CD4-positive, alpha-beta T cell (primary cell): ENCODE measurements at regions not wholly inside any gene's neighbourhood (a gene's known extent, or its start where the extent isn't known, plus 50 kb on each side); places are given as distances from the start of the nearest gene placed in this dataset.

ENCODE experiments used
- ATAC-seq: fragments of 200-7000 bp; cut with Tn5 transposase; one replicate; pipeline ENCODE4 v1.10.0; 2022; ENCODE audit warnings: mild to moderate bottlenecking; ENCODE audit not compliant: poor library complexity
- CTCF ChIA-PET: fragments of 350-600 bp; sonication (Branson Sonifier 250); formaldehyde crosslinking; loops from one replicate; lab custom pipeline; 2021; ENCODE audit warnings: antibody characterized with exemption, inconsistent platforms; lab: Charles Lee
- POLR2A ChIA-PET: fragments of 350-600 bp; sonication (Branson Sonifier 250); formaldehyde crosslinking; loops from one replicate; lab custom pipeline; 2021; ENCODE audit warnings: antibody characterized with exemption, inconsistent platforms; lab: Charles Lee
- DNase-seq, 14 experiments: peaks; one replicate each; pipeline ENCODE4 v3.0.0-alpha.2; 2013 to 2020; ENCODE audit warnings: mixed read lengths in 2 of 14
- H3K27ac ChIP-seq, 2 donors: one replicate each; pipeline versions ENCODE4 v1.5.1 to v1.7.0; 2013; ENCODE audit warnings: low read length in 2 of 2, low read depth in 1 of 2, mild to moderate bottlenecking in 1 of 2
- H3K27me3 ChIP-seq, 2 experiments: 1 replicate in 1 of 2; 2 replicates in 1 of 2; pipeline versions ENCODE4 v1.6.1 to v1.7.0; 2013; ENCODE audit warnings: low read length in 2 of 2, control low read depth in 1 of 2, mild to moderate bottlenecking in 1 of 2, moderate library complexity in 1 of 2; ENCODE audit not compliant: insufficient read depth in 2 of 2, control insufficient read depth in 1 of 2
- H3K36me3 ChIP-seq: one replicate; pipeline ENCODE4 v1.6.1; 2013; ENCODE audit warnings: low read length, control low read depth; ENCODE audit not compliant: insufficient read depth
- H3K4me1 ChIP-seq: one replicate; pipeline ENCODE4 v1.6.1; 2013; ENCODE audit warnings: low read length, control low read depth; ENCODE audit not compliant: insufficient read depth
- H3K4me3 ChIP-seq: one replicate; pipeline ENCODE4 v1.5.1; 2013; ENCODE audit warnings: mild to moderate bottlenecking, low read length, moderate library complexity
- H3K9me3 ChIP-seq, 2 experiments: 1 replicate in 1 of 2; 2 replicates in 1 of 2; pipeline versions ENCODE4 v1.6.1 to v1.7.0; 2013; ENCODE audit warnings: low read length in 2 of 2, mild to moderate bottlenecking in 2 of 2, control low read depth in 1 of 2, moderate library complexity in 1 of 2; ENCODE audit not compliant: control insufficient read depth in 1 of 2, insufficient read depth in 1 of 2
- H3K27ac Mint-ChIP-seq: one replicate; pipeline ENCODE4 v1.8.0; 2020; ENCODE audit warnings: mixed read lengths
- H3K27me3 Mint-ChIP-seq: one replicate; pipeline ENCODE4 v1.8.0; 2021; ENCODE audit warnings: mixed read lengths
- H3K36me3 Mint-ChIP-seq: one replicate; pipeline ENCODE4 v1.8.0; 2021; ENCODE audit warnings: low read depth, mixed read lengths
- H3K4me1 Mint-ChIP-seq: one replicate; pipeline ENCODE4 v1.8.0; 2021; ENCODE audit warnings: low read depth, mixed read lengths
- H3K4me3 Mint-ChIP-seq: one replicate; pipeline ENCODE4 v1.8.0; 2020; ENCODE audit warnings: mild to moderate bottlenecking, mixed read lengths
- H3K9me3 Mint-ChIP-seq: one replicate; pipeline ENCODE4 v1.8.0; 2020; ENCODE audit warnings: mixed read lengths
- intact Hi-C, 2 experiments: fragments of 100-400 bp; cut with DNase I in 1 of 2; cut with micrococcal nuclease in 1 of 2; formaldehyde crosslinking; loops; one replicate each; pipeline versions ENCODE4 v1.15.1 to v1.9.0; 2023 to 2025; cut with DNase I, micrococcal nuclease
- TF ChIP-seq, protein P1 (sequence below): fragments of 200-600 bp; IDR thresholded peaks from one replicate; pipeline ENCODE4 v1.8.0; 2022; ENCODE audit warnings: antibody characterized with exemption, mild to moderate bottlenecking

DNA sequence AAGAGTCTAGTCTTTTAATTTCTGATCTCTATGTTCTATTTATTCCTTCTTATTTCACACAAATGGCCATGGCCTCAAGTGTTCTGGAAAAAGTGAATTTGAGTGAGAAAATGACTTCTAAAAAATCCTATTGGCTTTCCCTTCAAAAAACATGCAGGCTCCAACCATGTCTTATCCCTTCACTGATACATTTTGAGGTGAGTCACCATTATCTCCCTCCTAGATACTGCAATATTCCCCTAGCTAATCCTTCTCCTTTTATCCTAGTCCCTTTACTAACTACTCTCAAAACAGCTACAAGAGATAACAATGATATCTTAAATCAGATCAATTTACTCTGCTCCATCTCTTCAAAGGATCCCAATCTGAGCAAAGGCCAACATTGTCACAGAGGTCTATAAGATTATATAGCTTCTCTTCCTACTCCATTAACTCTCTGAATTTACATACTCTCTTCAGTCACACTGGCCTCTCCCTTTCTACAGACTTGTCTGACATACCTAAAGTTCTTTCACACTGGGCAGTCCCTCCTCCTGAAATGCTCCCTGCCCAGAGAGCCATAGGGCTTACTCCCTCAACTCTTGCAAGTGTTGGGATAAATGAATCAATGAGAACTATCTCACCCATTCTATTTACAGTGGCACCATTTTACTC is 129.2 kb downstream of the TENT5A start:
- Mint-ChIP-seq H3K9me3 (peaks cover 8% of the 10 kb centered on the region), H3K36me3 (no peaks in the 10 kb centered on the region), H3K27ac (no peak overlapping the region), H3K4me3 (no peak overlapping the region), H3K4me1 (no peaks in the 10 kb centered on the region), H3K27me3 (no peaks in the 10 kb centered on the region)
- no peaks in the 10 kb centered on the region for H3K27me3 ChIP-seq
- ChIA-PET POLR2A (no interaction called here), CTCF (no interaction called here)
- H3K4me3 ChIP-seq, result no peak overlapping the region
- no peak for ATAC-seq
- H3K9me3 ChIP-seq, result peaks cover 0 to 6% of the 10 kb centered on the region in 2 experiments
- no peaks in the 10 kb centered on the region for H3K36me3 ChIP-seq
- H3K4me1 ChIP-seq, result no peaks in the 10 kb centered on the region
- TF ChIP-seq, protein P1, sequence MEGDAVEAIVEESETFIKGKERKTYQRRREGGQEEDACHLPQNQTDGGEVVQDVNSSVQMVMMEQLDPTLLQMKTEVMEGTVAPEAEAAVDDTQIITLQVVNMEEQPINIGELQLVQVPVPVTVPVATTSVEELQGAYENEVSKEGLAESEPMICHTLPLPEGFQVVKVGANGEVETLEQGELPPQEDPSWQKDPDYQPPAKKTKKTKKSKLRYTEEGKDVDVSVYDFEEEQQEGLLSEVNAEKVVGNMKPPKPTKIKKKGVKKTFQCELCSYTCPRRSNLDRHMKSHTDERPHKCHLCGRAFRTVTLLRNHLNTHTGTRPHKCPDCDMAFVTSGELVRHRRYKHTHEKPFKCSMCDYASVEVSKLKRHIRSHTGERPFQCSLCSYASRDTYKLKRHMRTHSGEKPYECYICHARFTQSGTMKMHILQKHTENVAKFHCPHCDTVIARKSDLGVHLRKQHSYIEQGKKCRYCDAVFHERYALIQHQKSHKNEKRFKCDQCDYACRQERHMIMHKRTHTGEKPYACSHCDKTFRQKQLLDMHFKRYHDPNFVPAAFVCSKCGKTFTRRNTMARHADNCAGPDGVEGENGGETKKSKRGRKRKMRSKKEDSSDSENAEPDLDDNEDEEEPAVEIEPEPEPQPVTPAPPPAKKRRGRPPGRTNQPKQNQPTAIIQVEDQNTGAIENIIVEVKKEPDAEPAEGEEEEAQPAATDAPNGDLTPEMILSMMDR, result no peak
- DNase-seq, result no peak
- intact Hi-C loops, result no loop called here
- no peak overlapping the region for H3K27ac ChIP-seq

DNA sequence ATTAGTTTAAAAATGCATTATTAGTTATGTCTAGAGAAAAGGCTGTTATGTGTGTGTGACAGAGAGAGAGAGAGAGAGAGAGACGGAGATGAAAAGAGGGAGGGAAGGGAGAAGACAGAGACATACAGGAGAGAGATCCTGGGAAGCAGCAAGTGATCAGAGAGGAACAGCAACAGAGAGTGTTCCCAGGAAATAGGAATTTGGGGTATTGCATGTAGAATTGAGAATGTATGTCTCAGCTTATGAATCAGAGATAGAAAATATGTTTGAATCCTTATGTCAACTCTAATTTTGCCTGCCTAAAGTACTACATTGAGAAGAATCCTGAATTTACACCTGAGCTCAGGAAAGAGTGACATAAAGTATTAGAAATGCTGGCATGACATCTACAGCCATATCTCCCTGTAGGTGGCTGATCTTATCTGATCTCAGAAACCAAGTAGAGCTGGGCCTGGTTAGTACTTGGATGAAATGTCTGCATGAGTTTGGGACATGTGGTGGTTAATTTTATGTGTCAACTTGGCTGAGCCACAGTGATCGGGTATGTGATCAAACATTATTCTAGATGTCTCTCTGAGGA is 130.6 kb downstream of the TENT5A start:
- Mint-ChIP-seq H3K4me3 (no peak overlapping the region), H3K36me3 (no peaks in the 10 kb centered on the region)

DNA sequence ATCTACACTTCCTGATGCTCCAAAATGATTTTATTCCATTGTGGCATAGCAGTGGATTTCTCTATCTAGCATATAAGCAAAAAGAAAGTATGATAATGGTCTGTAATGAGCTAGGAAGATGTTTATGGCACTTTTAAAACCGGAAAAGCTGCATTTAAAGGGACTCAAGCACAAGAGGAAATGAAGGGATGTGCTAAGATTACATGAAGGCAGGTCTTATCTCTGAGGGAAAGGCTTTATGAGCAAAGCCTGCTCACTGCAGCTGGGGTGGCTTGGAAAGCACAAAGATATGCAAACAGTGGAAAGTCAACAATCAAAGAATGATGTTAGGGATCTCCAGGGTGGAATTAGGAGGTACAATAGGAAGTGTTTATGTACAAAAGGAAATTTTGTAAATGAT is 138.2 kb downstream of the TENT5A start:
- Mint-ChIP-seq H3K36me3 (no peaks in the 10 kb centered on the region), H3K4me3 (no peak overlapping the region), H3K27ac (no peak overlapping the region), H3K4me1 (no peaks in the 10 kb centered on the region), H3K27me3 (no peaks in the 10 kb centered on the region), H3K9me3 (no peaks in the 10 kb centered on the region)
- Histone ChIP-seq H3K36me3 (no peaks in the 10 kb centered on the region), H3K27me3 (no peaks in the 10 kb centered on the region), H3K4me3 (no peak overlapping the region), H3K4me1 (no peaks in the 10 kb centered on the region), H3K27ac (no peak overlapping the region), H3K9me3 (no peaks in the 10 kb centered on the region)
- TF ChIP-seq, protein P1, result no peak
- CTCF ChIA-PET, result no interaction called here
- no peak for ATAC-seq
- intact Hi-C loops, result no loop called here
- DNase-seq, result no peak
- POLR2A ChIA-PET, result interaction anchor here (0.6 kb wide), 1 partner anchor 43 kb away, joined by 3 read pairs; no protein-coding TSS in a partner anchor

More for the DNA sequence above, 130.6 kb downstream of the TENT5A start:
- Mint-ChIP-seq H3K9me3 (peaks cover 8% of the 10 kb centered on the region), H3K27me3 (no peaks in the 10 kb centered on the region), H3K4me1 (no peaks in the 10 kb centered on the region), H3K27ac (no peak overlapping the region)
- no peak overlapping the region for H3K27ac ChIP-seq
- peaks cover 0 to under 1% of the 10 kb centered on the region in 2 experiments for H3K9me3 ChIP-seq
- TF ChIP-seq, protein P1, result no peak
- CTCF ChIA-PET, result no interaction called here
- no peaks in the 10 kb centered on the region for H3K36me3 ChIP-seq
- POLR2A ChIA-PET, result no interaction called here
- ATAC-seq (no peak), DNase-seq (no peak)
- intact Hi-C loops, result no loop called here
- H3K27me3 ChIP-seq, result no peaks in the 10 kb centered on the region
- no peaks in the 10 kb centered on the region for H3K4me1 ChIP-seq
- no peak overlapping the region for H3K4me3 ChIP-seq
